Spleen (tissue), 7 donors: ENCODE measurements at regions not wholly inside any gene's neighbourhood (a gene's known extent, or its start where the extent isn't known, plus 50 kb on each side); places are given as distances from the start of the nearest gene placed in this dataset.

Source experiments
- CTCF ChIP-seq, 11 experiments: fragments of 200-600 bp in 7 of 11; fragments of 450-650 bp in 4 of 11; sonication (generic) in 4 of 11; IDR thresholded peaks in 8 of 11; conservative IDR thresholded peaks in 3 of 11; 1 replicate in 7 of 11; 2 replicates in 4 of 11; pipeline versions ENCODE4 v1.4.0 to v1.8.0; 2016 to 2021; ENCODE audit warnings: antibody characterized with exemption in 11 of 11, inconsistent platforms in 4 of 11, mild to moderate bottlenecking in 1 of 11
- POLR2A ChIP-seq, 3 donors: fragments of 450-650 bp; IDR thresholded peaks; one replicate each; pipeline ENCODE4 v1.5.1; 2017; ENCODE audit warnings: antibody characterized with exemption in 3 of 3, mild to moderate bottlenecking in 1 of 3
- donor health status: DM: no; HTN: no; CAD: no; lungs with moderate emphysema.
- donor health status: DM: no; HTN: no; CAD: no.
- donor health status: DM: no; HTN: no; CAD: no.

DNA sequence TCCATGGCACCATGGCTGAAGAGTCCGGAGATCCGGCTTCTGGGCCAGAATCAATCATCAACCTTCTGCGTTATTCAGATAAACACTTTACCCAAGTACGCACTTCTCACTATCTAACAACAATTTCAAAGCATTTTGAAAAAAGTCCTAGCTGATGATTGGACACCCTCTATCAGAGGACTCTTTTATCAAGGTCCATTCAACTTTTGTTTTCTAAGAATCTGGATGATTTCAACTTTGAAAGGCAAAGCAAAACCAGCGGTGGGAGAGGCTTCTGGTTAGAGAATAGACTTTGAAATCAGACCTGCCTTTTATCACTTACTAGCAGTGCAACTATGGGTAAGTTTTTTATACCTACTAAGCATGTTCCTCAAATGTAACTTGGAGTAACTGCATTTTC is 293.6 kb upstream of the TNP1 start:
- TF ChIP-seq CTCF (IDR thresholded peaks at IDR 0.05 in 8 of 11, conservative IDR thresholded peaks at IDR 0.05 in 3 of 11) (no peak), POLR2A (IDR thresholded peaks at IDR 0.05) (no peak)
